Spleen (tissue), 7 donors: ENCODE measurements at regions not wholly inside any gene's neighbourhood (a gene's known extent, or its start where the extent isn't known, plus 50 kb on each side); places are given as distances from the start of the nearest gene placed in this dataset.
"Not testable (repeated sequence)": the region's sequence is repeated elsewhere in the genome, so short reads cannot be mapped to it uniquely, and the experiment has no call there.

Source experiments
- CTCF ChIP-seq, 11 experiments: fragments of 200-600 bp in 7 of 11; fragments of 450-650 bp in 4 of 11; sonication (generic) in 4 of 11; IDR thresholded peaks in 8 of 11; conservative IDR thresholded peaks in 3 of 11; 1 replicate in 7 of 11; 2 replicates in 4 of 11; pipeline versions ENCODE4 v1.4.0 to v1.8.0; 2016 to 2021; ENCODE audit warnings: antibody characterized with exemption in 11 of 11, inconsistent platforms in 4 of 11, mild to moderate bottlenecking in 1 of 11
- POLR2A ChIP-seq, 3 donors: fragments of 450-650 bp; IDR thresholded peaks; one replicate each; pipeline ENCODE4 v1.5.1; 2017; ENCODE audit warnings: antibody characterized with exemption in 3 of 3, mild to moderate bottlenecking in 1 of 3
- donor health status: DM: no; HTN: no; CAD: no; lungs with moderate emphysema.
- donor health status: DM: no; HTN: no; CAD: no.
- donor health status: DM: no; HTN: no; CAD: no.

GRCh38 chr9:28149361-28150050 lies 576.2 kb upstream of the C9orf72 start:
- TF ChIP-seq CTCF (IDR thresholded peaks at IDR 0.05 in 8 of 11, conservative IDR thresholded peaks at IDR 0.05 in 3 of 11); POLR2A (IDR thresholded peaks at IDR 0.05): not testable (repeated sequence)
